ENCODE measurements at regions not wholly inside any gene's neighbourhood (a gene's known extent, or its start where the extent isn't known, plus 50 kb on each side); places are given as distances from the start of the nearest gene placed in this dataset.

GRCh38 chr7:41037691-41038090, 665.2 kb downstream of the INHBA start:
- H3K27ac ChIP-seq: no peak overlapping the region
- H3K4me2 ChIP-seq: no peak overlapping the region
- TF ChIP-seq HOXB13 (CRISPR knock-in tag; IDR thresholded peaks at IDR 0.05; ENCODE audit: low read depth) (no peak), FOSB (CRISPR knock-in tag; IDR thresholded peaks at IDR 0.05) (no peak), HOXA7 (CRISPR knock-in tag; IDR thresholded peaks at IDR 0.05) (no peak), ZSCAN20 (CRISPR knock-in tag; IDR thresholded peaks at IDR 0.05) (no peak), RAD21 (conservative IDR thresholded peaks at IDR 0.05 in 1 of 2, IDR thresholded peaks at IDR 0.05 in 1 of 2) (no peak), ATOH8 (CRISPR knock-in tag; IDR thresholded peaks at IDR 0.05; ENCODE audit: low read depth) (no peak), CBX2 (IDR thresholded peaks at IDR 0.05; ENCODE audit: borderline replicate concordance, low read depth) (no peak)
- DNase-seq (ENCODE audit: low read depth in 1 of 2, low spot score in 1 of 2) (no peak), FAIRE-seq (no peak), ATAC-seq (no peak)
- WGBS (ENCODE audit: missing lambda C conversion rate): 24% methylated on average over 5 of the region's 5 CpGs
- POLR2A ChIA-PET: no interaction called here
- no peak overlapping the region for H3K4me3 ChIP-seq
- no peaks in the 10 kb centered on the region for H3K9me3 ChIP-seq
- H3K4me1 ChIP-seq: no peaks in the 10 kb centered on the region
- CTCF ChIA-PET: no interaction called here

DNA sequence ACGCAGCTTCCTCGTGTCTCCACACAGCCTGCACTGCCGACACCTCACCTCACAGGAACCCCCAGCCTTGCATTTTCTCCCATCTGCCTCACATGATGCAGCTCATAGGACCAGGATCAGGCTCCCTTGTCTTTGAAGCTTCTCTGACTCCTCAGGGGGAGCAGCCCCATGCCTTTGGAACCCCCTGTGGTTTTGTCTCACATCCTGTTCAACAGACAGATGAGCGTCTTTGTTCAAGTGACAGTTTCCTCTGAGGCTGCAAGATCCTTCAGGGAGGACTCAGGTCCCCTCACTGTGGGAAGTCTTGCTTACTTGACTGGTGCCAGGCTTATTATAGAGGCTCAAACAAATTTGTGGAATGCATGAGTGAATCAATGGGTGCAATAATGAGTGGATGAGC, 667.1 kb downstream of the INHBA start:
- ATAC-seq (no peak), DNase-seq (ENCODE audit: low read depth in 1 of 2, low spot score in 1 of 2) (no peak), FAIRE-seq (no peak)
- no peak for TF ChIP-seq JUN (IDR thresholded peaks at IDR 0.05)
- TF ChIP-seq HOXB5 (CRISPR knock-in tag; IDR thresholded peaks at IDR 0.05): no peak
- TF ChIP-seq CBX2 (IDR thresholded peaks at IDR 0.05; ENCODE audit: borderline replicate concordance, low read depth): no peak
- TF ChIP-seq MAZ (IDR thresholded peaks at IDR 0.05; ENCODE audit: borderline replicate concordance, low read depth, low read length): no peak
- no peak for TF ChIP-seq SMC3 (IDR thresholded peaks at IDR 0.05)
- TF ChIP-seq HES2 (IDR thresholded peaks at IDR 0.05): no peak
- no peak for TF ChIP-seq NR3C1 (IDR thresholded peaks at IDR 0.05)
- TF ChIP-seq, protein P1, sequence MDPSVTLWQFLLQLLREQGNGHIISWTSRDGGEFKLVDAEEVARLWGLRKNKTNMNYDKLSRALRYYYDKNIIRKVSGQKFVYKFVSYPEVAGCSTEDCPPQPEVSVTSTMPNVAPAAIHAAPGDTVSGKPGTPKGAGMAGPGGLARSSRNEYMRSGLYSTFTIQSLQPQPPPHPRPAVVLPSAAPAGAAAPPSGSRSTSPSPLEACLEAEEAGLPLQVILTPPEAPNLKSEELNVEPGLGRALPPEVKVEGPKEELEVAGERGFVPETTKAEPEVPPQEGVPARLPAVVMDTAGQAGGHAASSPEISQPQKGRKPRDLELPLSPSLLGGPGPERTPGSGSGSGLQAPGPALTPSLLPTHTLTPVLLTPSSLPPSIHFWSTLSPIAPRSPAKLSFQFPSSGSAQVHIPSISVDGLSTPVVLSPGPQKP (IDR thresholded peaks at IDR 0.05; ENCODE audit: low read depth, low read length): no peak
- TF ChIP-seq TFCP2L1 (CRISPR knock-in tag; IDR thresholded peaks at IDR 0.05): no peak
- TF ChIP-seq ZNF302 (CRISPR knock-in tag; IDR thresholded peaks at IDR 0.05): no peak
- TF ChIP-seq RAD21 (conservative IDR thresholded peaks at IDR 0.05 in 1 of 2, IDR thresholded peaks at IDR 0.05 in 1 of 2): no peak
- TF ChIP-seq TP53 (CRISPR knock-in tag; IDR thresholded peaks at IDR 0.05): no peak
- TF ChIP-seq JUNB (IDR thresholded peaks at IDR 0.05): no peak
- TF ChIP-seq ESRRA (IDR thresholded peaks at IDR 0.05; ENCODE audit: borderline replicate concordance, low read length): no peak
- no peak for TF ChIP-seq CBX8 (IDR thresholded peaks at IDR 0.05)
- no peak for TF ChIP-seq EP300 (IDR thresholded peaks at IDR 0.05)
- no peak for TF ChIP-seq KDM1A (IDR thresholded peaks at IDR 0.05; ENCODE audit: low read depth)
- no peak for TF ChIP-seq CHD2 (IDR thresholded peaks at IDR 0.05; ENCODE audit: low read length, partially characterized antibody)
- no peak for TF ChIP-seq HOXB13 (CRISPR knock-in tag; IDR thresholded peaks at IDR 0.05; ENCODE audit: low read depth)
- CTCF ChIA-PET: interaction anchor here (1.0 kb wide), 1 partner anchor 10 kb away, joined by 4 read pairs; no protein-coding TSS in a partner anchor
- 10% methylated on average over 4 of the region's 4 CpGs for WGBS (ENCODE audit: missing lambda C conversion rate)
- H3K4me3 ChIP-seq: no peak overlapping the region
- no peak overlapping the region for H3K4me2 ChIP-seq
- no peaks in the 10 kb centered on the region for H3K9me3 ChIP-seq
- H3K27ac ChIP-seq: no peak overlapping the region
- POLR2A ChIA-PET: no interaction called here
- no peaks in the 10 kb centered on the region for H3K4me1 ChIP-seq

GRCh38 chr7:41033500-41033899, 669.4 kb downstream of the INHBA start:
- no peak for DNase-seq (ENCODE audit: low read depth in 1 of 2, low spot score in 1 of 2)
- no peak overlapping the region for H3K4me3 ChIP-seq
- no peak overlapping the region for H3K27ac ChIP-seq
- ChIA-PET POLR2A (no interaction called here), CTCF (no interaction called here)
- H3K9me3 ChIP-seq: no peaks in the 10 kb centered on the region
- no peak overlapping the region for H3K4me2 ChIP-seq
- peaks cover 10% of the 10 kb centered on the region for H3K4me1 ChIP-seq
- ATAC-seq: no peak
- FAIRE-seq: no peak
- 7% methylated on average over 1 of the region's 1 CpG for WGBS (ENCODE audit: missing lambda C conversion rate)
- TF ChIP-seq, protein P2, sequence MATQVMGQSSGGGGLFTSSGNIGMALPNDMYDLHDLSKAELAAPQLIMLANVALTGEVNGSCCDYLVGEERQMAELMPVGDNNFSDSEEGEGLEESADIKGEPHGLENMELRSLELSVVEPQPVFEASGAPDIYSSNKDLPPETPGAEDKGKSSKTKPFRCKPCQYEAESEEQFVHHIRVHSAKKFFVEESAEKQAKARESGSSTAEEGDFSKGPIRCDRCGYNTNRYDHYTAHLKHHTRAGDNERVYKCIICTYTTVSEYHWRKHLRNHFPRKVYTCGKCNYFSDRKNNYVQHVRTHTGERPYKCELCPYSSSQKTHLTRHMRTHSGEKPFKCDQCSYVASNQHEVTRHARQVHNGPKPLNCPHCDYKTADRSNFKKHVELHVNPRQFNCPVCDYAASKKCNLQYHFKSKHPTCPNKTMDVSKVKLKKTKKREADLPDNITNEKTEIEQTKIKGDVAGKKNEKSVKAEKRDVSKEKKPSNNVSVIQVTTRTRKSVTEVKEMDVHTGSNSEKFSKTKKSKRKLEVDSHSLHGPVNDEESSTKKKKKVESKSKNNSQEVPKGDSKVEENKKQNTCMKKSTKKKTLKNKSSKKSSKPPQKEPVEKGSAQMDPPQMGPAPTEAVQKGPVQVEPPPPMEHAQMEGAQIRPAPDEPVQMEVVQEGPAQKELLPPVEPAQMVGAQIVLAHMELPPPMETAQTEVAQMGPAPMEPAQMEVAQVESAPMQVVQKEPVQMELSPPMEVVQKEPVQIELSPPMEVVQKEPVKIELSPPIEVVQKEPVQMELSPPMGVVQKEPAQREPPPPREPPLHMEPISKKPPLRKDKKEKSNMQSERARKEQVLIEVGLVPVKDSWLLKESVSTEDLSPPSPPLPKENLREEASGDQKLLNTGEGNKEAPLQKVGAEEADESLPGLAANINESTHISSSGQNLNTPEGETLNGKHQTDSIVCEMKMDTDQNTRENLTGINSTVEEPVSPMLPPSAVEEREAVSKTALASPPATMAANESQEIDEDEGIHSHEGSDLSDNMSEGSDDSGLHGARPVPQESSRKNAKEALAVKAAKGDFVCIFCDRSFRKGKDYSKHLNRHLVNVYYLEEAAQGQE (IDR thresholded peaks at IDR 0.05): no peak
- TF ChIP-seq MAZ (IDR thresholded peaks at IDR 0.05; ENCODE audit: borderline replicate concordance, low read depth, low read length) (no peak), EHMT2 (IDR thresholded peaks at IDR 0.05; ENCODE audit: low read depth) (no peak), JUN (IDR thresholded peaks at IDR 0.05) (no peak), FOSB (CRISPR knock-in tag; IDR thresholded peaks at IDR 0.05) (no peak), CTCF (IDR thresholded peaks at IDR 0.05) (no peak), ESRRA (IDR thresholded peaks at IDR 0.05; ENCODE audit: borderline replicate concordance, low read length) (no peak), FOSL2 (IDR thresholded peaks at IDR 0.05) (no peak), FOSL2 (CRISPR knock-in tag; IDR thresholded peaks at IDR 0.05) (no peak), RNF2 (IDR thresholded peaks at IDR 0.05; ENCODE audit: borderline replicate concordance, low read depth) (no peak)

Data from A549 (cell line).